Osteoblast (primary cell): ENCODE measurements at regions not wholly inside any gene's neighbourhood (a gene's known extent, or its start where the extent isn't known, plus 50 kb on each side); places are given as distances from the start of the nearest gene placed in this dataset. TPM values are rescaled to one million over a fixed set of nuclear protein-coding genes. Genes with fewer than 3 reads are reported as not detected.

Experiments
- DNase-seq: peaks from one replicate; pipeline ENCODE4 v3.0.0; 2011; ENCODE audit warnings: low spot score, mixed read lengths; ENCODE audit not compliant: insufficient read length; ENCODE audit errors: missing footprints
- H2AFZ ChIP-seq: 2 replicates; pipeline ENCODE4 v1.6.0; 2011; ENCODE audit warnings: mild to moderate bottlenecking, low read length
- H3K27ac ChIP-seq: 2 replicates; pipeline ENCODE4 v1.5.1; 2011; ENCODE audit warnings: mild to moderate bottlenecking, low read depth, low read length, moderate library complexity
- H3K27me3 ChIP-seq: 2 replicates; pipeline ENCODE4 v1.6.0; 2012; ENCODE audit warnings: mild to moderate bottlenecking, control low read depth, inconsistent platforms, low read length, moderate library complexity; ENCODE audit not compliant: insufficient read depth
- H3K36me3 ChIP-seq: 2 replicates; pipeline ENCODE4 v1.5.1; 2011; ENCODE audit warnings: mild to moderate bottlenecking, low read length, control low read depth, moderate library complexity; ENCODE audit not compliant: insufficient read depth
- H3K4me1 ChIP-seq: 2 replicates; pipeline ENCODE4 v1.5.1; 2011; ENCODE audit warnings: mild to moderate bottlenecking, low read length, control low read depth, moderate library complexity; ENCODE audit not compliant: insufficient read depth
- H3K4me2 ChIP-seq: 2 replicates; pipeline ENCODE4 v1.6.0; 2011; ENCODE audit warnings: mild to moderate bottlenecking, low read length; ENCODE audit not compliant: insufficient read depth
- H3K4me3 ChIP-seq: fragments of 200-600 bp; sonication (generic); 3 replicates; pipeline ENCODE4 v1.5.1; 2012; ENCODE audit warnings: mild to moderate bottlenecking, low read length, inconsistent platforms; ENCODE audit not compliant: insufficient read depth
- H3K79me2 ChIP-seq: 2 replicates; pipeline ENCODE4 v1.6.0; 2012; ENCODE audit warnings: mild to moderate bottlenecking, low read length, control low read depth, inconsistent platforms; ENCODE audit not compliant: insufficient read depth
- H3K9me3 ChIP-seq: 2 replicates; pipeline ENCODE4 v1.5.1; 2011; ENCODE audit warnings: low read depth, low read length, control low read depth
- H4K20me1 ChIP-seq: 2 replicates; pipeline ENCODE4 v1.6.0; 2012; ENCODE audit warnings: mild to moderate bottlenecking, low read length, control low read depth; ENCODE audit not compliant: insufficient read depth
- CTCF ChIP-seq: IDR thresholded peaks from 2 replicates; pipeline ENCODE4 v1.5.1; 2011; ENCODE audit warnings: mild to moderate bottlenecking, low read depth, low read length, moderate library complexity; ENCODE audit errors: extremely low read depth
- small RNA-seq: library from RNA; depleted of rRNA; stranded (forward); fragments of <200 nt; gene quantifications from one replicate; pipeline ENCODE3, GENCODE V24; 2012

DNA sequence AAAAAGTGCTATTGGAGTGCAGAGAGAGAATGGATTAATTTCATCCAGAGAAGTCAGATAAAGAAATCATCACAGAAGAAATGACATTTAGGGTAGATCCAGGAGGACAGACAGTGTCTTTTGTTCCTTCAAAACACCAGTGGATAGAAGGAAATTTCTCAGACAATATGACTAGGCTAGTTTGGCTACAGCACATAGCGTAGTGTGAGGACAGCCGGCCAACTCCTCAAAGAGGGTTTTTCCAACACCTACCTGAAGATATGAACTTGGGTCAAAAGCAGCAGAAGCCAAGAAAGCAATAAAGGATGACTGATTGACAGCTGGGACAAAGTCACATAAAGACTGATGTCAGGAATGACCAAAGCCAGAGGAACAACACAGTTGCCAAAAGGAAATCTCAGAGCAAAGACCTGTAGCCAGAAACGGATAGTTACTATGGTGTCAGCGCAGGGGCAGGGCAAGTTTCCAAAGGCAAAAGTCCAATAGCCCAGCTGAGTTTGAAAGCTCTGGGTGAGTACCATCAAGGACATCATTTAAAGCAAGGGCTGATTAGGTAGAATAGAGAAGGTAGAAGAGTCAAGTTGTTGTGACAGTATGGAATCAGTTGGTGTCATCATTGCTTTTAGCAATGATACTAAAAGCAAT lies 58.7 kb upstream of the PDE3A start:
- no peak overlapping the region for H2AFZ ChIP-seq
- H3K9me3 ChIP-seq: no peaks in the 10 kb centered on the region
- H3K4me1 ChIP-seq: no peaks in the 10 kb centered on the region
- H3K36me3 ChIP-seq: no peaks in the 10 kb centered on the region
- DNase-seq: no peak
- no peaks in the 10 kb centered on the region for H4K20me1 ChIP-seq
- no peak overlapping the region for H3K4me2 ChIP-seq
- H3K4me3 ChIP-seq: no peak overlapping the region
- H3K27me3 ChIP-seq: no peaks in the 10 kb centered on the region
- no peaks in the 10 kb centered on the region for H3K79me2 ChIP-seq
- TF ChIP-seq CTCF: no peak
- H3K27ac ChIP-seq: no peak overlapping the region

GRCh38 chr12:20314328-20314727 lies 54.0 kb upstream of the PDE3A start:
- Histone ChIP-seq H4K20me1 (no peaks in the 10 kb centered on the region), H3K4me3 (no peak overlapping the region), H3K4me2 (peak overlapping the region; percentile 26), H3K4me1 (peaks cover 9% of the 10 kb centered on the region), H3K79me2 (no peaks in the 10 kb centered on the region), H2AFZ (no peak overlapping the region), H3K27me3 (no peaks in the 10 kb centered on the region), H3K36me3 (no peaks in the 10 kb centered on the region), H3K9me3 (no peaks in the 10 kb centered on the region), H3K27ac (peak overlapping the region; percentile 62)
- TF ChIP-seq CTCF: no peak
- peak; percentile 73 for DNase-seq

DNA sequence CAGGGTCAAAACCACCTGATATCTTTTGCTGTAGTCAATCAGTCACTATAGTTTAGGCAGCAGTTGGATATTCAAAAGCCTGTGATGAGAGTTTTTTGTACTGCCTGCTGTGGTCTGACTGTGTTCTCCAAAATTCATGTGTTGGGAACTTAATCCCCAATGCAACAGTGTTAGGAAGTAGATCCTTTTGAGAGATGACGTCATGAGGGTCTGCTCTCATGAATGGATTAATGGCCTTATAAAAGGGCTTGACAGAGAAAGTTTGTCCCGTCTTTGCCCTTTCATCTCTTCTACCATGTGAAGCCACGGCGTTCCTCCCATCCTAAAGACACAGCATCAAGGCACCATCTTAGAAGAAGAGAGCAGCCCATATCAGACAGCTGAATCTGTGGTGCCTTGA lies 50.8 kb upstream of the PDE3A start:
- H3K79me2 ChIP-seq: no peaks in the 10 kb centered on the region
- no peak for DNase-seq
- no peaks in the 10 kb centered on the region for H4K20me1 ChIP-seq
- H3K27ac ChIP-seq: no peak overlapping the region
- H2AFZ ChIP-seq: no peak overlapping the region
- H3K9me3 ChIP-seq: no peaks in the 10 kb centered on the region
- no peak for TF ChIP-seq CTCF
- H3K4me1 ChIP-seq: peaks cover 12% of the 10 kb centered on the region
- no peaks in the 10 kb centered on the region for H3K36me3 ChIP-seq
- H3K4me3 ChIP-seq: no peak overlapping the region
- no peak overlapping the region for H3K4me2 ChIP-seq
- no peaks in the 10 kb centered on the region for H3K27me3 ChIP-seq

Small RNA genes in the stretch of these regions (small RNA-seq; reads per million reads assigned to genes)
- gene RNU1-146P: not detected
